T-helper 17 cell (primary cell): ENCODE measurements at regions not wholly inside any gene's neighbourhood (a gene's known extent, or its start where the extent isn't known, plus 50 kb on each side); places are given as distances from the start of the nearest gene placed in this dataset.
"Not testable (repeated sequence)": the region's sequence is repeated elsewhere in the genome, so short reads cannot be mapped to it uniquely, and the experiment has no call there.

Experiments used
- ATAC-seq: fragments of 150-1000 bp; cut with Tn5 transposase; 2 replicates; pipeline ENCODE4 v1.10.0; 2021; ENCODE audit warnings: mild to moderate bottlenecking, moderate library complexity
- DNase-seq, 3 donors: peaks; one replicate each; pipeline versions ENCODE4 v3.0.0 to v3.0.0-alpha.2; 2020 to 2021
- H3K9me3 ChIP-seq: one replicate; pipeline ENCODE4 v1.7.0; 2013; ENCODE audit warnings: low read length, mild to moderate bottlenecking; ENCODE audit not compliant: control insufficient read depth, poor library complexity, severe bottlenecking
- H3K27ac Mint-ChIP-seq: one replicate; pipeline ENCODE4 v1.8.0; 2022; ENCODE audit warnings: mild to moderate bottlenecking, moderate library complexity, mixed read lengths
- H3K27me3 Mint-ChIP-seq: one replicate; pipeline ENCODE4 v1.8.0; 2022; ENCODE audit warnings: mixed read lengths
- H3K36me3 Mint-ChIP-seq: one replicate; pipeline ENCODE4 v1.8.0; 2022; ENCODE audit warnings: low read depth, mixed read lengths
- H3K4me1 Mint-ChIP-seq: one replicate; pipeline ENCODE4 v1.8.0; 2022; ENCODE audit warnings: mild to moderate bottlenecking, mixed read lengths
- H3K4me3 Mint-ChIP-seq: one replicate; pipeline ENCODE4 v1.8.0; 2022; ENCODE audit warnings: mild to moderate bottlenecking, moderate library complexity, mixed read lengths

DNA sequence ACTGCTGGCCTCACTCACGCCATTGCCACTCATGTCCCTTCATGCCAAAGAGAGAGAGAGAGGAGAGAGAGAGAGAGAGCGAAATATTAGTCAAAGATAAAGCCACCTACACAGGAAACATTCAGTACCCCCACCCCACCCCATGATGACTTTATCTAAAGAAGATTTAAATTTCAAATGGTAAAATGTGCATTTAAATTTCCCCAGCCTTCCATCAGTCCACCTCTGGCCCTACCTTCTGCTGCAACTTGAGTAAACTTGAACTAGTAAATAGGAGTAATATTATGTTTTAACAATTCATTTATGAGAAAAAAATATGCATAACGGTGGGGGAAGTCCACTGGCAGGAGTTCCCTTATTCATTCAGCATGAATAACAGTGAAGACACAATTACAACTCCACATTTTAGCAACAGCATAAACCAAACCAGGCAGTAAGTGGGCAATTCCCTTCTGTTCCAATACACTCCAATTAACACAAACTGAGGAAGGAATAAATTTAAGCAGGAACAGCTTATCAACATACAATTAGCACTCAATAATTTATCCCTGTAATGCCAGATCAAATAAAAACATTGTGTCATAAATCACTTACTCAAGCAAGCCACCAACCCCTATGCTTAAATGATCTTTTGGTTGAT lies 264.2 kb downstream of the LNPK start:
- H3K4me3 Mint-ChIP-seq, result no peak overlapping the region
- H3K9me3 ChIP-seq, result no peaks in the 10 kb centered on the region
- H3K4me1 Mint-ChIP-seq, result no peaks in the 10 kb centered on the region
- peaks cover 19% of the 10 kb centered on the region for H3K27me3 Mint-ChIP-seq
- no peaks in the 10 kb centered on the region for H3K36me3 Mint-ChIP-seq
- ATAC-seq (no peak), DNase-seq (no peak)
- no peak overlapping the region for H3K27ac Mint-ChIP-seq

DNA sequence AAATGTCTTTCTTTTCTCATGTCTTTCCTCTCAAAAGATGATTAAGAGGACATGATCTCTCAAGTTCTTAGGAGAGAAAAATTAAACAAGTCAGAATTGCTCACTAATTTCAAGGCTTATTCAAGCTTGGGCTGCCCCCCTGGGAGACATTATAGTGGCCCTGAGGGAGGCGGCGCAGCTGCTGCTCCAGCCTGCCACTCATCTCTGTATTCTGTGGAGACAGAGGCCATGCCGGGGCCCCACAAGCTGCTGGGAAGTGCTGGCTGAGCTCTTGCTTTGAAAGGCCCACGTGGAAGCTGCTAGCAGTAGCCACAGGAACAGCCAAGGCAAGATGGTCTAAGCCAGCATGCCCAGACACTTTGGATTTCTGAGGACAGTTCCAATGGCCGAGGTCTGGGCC lies 267.4 kb downstream of the LNPK start:
- H3K4me3 Mint-ChIP-seq, result no peak overlapping the region
- H3K9me3 ChIP-seq, result no peaks in the 10 kb centered on the region
- no peaks in the 10 kb centered on the region for H3K4me1 Mint-ChIP-seq
- ATAC-seq (no peak), DNase-seq (no peak)
- H3K36me3 Mint-ChIP-seq, result no peaks in the 10 kb centered on the region
- H3K27me3 Mint-ChIP-seq, result peaks cover 19% of the 10 kb centered on the region
- H3K27ac Mint-ChIP-seq, result no peak overlapping the region

DNA sequence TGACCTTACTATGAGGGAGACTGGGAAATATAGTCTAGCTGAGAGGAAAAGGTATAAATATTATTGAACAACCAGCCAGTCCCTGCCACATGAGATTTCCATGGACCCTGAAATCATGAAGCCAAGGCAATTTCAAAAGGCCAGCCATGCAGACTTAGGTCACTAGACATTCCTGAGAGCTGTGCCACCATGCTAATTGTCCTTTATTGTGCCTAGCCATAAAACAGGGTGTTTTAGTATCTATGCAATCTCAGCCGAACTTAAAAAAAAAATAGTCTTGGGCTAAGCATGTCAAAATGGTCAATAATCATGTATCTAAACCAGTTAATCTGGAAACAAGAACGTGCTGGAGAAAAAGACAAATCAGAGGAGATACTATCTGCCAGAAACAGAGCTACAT lies 269.5 kb downstream of the LNPK start:
- Mint-ChIP-seq H3K27ac (no peak overlapping the region), H3K4me1 (no peaks in the 10 kb centered on the region), H3K27me3 (peaks cover 22% of the 10 kb centered on the region), H3K36me3 (no peaks in the 10 kb centered on the region), H3K4me3 (no peak overlapping the region)
- ATAC-seq, result no peak
- H3K9me3 ChIP-seq, result no peaks in the 10 kb centered on the region
- no peak for DNase-seq

DNA sequence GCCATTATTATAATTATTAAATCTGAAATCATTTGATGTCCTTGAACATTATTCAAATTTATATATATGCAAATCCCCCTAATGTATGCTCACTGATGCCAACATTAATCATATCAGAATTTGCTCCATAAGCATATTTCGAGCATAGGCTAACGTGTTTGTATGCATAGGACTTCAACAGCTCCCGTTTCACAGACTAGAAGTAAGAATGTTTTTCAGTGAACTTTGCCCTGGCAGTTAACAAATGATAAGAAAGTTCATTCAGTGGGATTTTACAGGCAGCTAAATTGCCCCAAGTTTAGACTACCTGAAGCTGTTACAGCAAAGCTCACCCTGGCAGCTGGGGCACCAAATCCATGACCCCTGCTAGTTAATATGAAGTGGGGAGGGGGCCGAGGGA lies 272.0 kb downstream of the LNPK start:
- DNase-seq, result no peak
- no peaks in the 10 kb centered on the region for H3K36me3 Mint-ChIP-seq
- no peak for ATAC-seq
- no peak overlapping the region for H3K27ac Mint-ChIP-seq
- no peak overlapping the region for H3K4me3 Mint-ChIP-seq
- no peaks in the 10 kb centered on the region for H3K4me1 Mint-ChIP-seq
- no peaks in the 10 kb centered on the region for H3K9me3 ChIP-seq
- peaks cover 13% of the 10 kb centered on the region for H3K27me3 Mint-ChIP-seq

DNA sequence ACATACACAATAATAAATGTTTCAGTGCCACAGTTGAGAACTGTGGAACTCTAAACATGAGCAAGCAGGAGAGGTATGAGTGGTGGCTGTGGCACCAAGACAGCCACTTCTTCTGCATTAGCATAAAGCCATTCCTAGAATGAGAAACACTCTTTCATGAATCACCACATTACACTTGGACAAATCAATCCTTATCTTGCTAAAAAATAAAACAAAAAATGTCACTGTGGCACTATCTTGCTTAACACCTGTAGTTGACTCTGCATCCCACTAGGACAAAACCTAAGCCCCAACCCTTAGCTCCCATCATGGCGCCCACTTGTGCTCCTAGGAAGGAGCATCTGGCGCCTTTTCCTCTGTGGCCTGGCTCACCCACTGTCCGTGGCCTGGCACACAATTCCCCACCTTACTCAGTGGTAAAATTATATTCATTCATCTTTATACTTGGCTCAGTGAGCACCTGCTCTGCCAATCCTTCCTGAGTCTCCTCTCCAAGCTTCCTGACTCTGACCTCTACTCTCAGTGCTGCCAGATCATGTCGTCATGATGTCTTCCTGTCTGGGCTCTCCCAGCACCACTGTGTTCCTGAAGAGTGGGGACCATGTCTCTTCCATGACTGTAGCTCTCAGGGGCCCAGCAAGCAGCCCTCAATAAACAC lies 272.9 kb downstream of the LNPK start:
- Mint-ChIP-seq H3K4me1 (no peaks in the 10 kb centered on the region), H3K27ac (no peak overlapping the region), H3K27me3 (peaks cover 13% of the 10 kb centered on the region), H3K4me3 (no peak overlapping the region), H3K36me3 (no peaks in the 10 kb centered on the region)
- ATAC-seq (no peak), DNase-seq (no peak)
- no peaks in the 10 kb centered on the region for H3K9me3 ChIP-seq

DNA sequence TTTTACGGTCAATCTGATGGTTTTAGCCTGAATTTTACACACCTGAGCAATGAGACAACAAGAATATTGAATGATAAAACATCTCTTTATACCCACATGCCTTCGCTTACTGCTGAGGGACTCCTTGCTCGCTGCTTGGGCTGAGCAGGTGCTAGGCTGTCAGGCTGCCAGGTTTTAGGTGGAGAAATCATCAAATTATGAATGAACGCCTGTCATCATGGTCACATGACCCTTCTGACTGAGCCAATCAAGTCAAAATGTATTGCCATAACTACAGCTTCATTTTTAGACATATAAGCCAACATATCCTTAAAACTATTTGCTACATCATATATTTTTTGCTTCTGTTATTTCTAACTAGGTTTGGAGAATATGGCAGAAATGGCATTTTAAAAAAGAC lies 274.0 kb downstream of the LNPK start:
- Mint-ChIP-seq H3K36me3 (no peaks in the 10 kb centered on the region), H3K4me3 (no peak overlapping the region), H3K4me1 (no peaks in the 10 kb centered on the region), H3K27me3 (peaks cover 13% of the 10 kb centered on the region), H3K27ac (no peak overlapping the region)
- no peak for DNase-seq
- ATAC-seq, result no peak
- no peaks in the 10 kb centered on the region for H3K9me3 ChIP-seq

DNA sequence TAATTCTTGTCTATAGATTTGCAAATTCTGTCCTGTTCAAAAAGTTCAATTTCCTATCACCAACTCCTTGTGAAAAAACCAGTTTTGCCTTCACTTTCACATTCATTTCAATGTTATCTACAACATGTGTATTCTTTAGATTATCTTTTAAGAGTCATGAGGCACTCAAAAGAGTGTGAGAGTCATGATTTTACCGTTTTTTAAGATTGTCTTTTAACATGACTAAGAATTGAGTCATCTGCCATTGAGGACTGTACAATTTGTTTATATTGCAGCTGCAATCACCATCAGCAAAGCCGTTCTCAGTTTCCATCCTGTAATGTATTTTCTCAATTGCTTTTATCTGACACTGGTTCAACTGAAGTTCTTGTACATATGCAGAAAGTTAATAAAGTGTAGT lies 275.8 kb downstream of the LNPK start:
- Mint-ChIP-seq H3K4me1 (no peaks in the 10 kb centered on the region), H3K4me3 (no peak overlapping the region), H3K36me3 (no peaks in the 10 kb centered on the region), H3K27me3 (peaks cover 13% of the 10 kb centered on the region), H3K27ac (no peak overlapping the region)
- no peak for ATAC-seq
- DNase-seq, result no peak
- no peaks in the 10 kb centered on the region for H3K9me3 ChIP-seq

DNA sequence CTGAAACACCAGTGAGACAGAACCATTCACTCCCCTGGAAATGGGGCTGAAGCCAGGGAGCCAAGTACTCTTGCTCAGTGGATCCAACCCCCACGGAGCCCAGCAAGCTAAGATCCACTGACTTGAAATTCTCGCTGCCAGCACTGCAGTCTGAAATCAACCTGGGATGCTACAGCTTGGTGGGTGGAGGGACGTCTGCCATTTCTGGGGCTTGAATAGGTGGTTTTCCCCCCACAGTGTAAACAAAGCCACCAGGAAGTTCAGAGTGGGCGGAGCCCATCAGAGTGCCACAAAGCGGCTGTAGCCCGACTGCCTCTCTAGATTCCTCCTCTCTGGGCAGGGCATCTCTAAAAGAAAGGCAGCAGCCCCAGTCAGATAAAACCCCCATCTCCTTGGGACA lies 292.8 kb downstream of the LNPK start:
- peaks cover 27% of the 10 kb centered on the region for H3K27me3 Mint-ChIP-seq
- H3K4me1 Mint-ChIP-seq, result no peaks in the 10 kb centered on the region
- H3K9me3 ChIP-seq, result no peaks in the 10 kb centered on the region
- H3K4me3 Mint-ChIP-seq, result no peak overlapping the region
- DNase-seq (no peak), ATAC-seq (no peak)
- no peaks in the 10 kb centered on the region for H3K36me3 Mint-ChIP-seq
- no peak overlapping the region for H3K27ac Mint-ChIP-seq

DNA sequence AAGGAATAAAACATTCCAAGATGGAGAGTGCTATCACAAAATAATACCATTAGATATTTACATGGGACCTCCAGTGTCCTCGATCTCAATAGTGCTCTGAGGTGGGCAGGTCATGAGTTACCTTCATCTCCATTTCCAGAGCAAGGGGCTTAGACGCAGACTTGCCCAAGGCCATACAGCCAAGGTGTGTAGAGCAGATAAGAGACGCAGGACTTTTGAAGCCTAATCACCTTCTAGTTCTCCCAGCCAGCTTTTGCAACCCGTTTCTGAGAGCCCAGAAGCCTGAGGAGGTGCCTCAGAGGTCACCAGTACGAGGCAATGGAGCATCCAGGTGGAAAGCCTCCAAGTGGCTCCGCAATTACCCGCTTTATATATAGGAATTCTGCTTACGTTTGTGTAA lies 294.7 kb downstream of the LNPK start:
- DNase-seq, result no peak
- Mint-ChIP-seq H3K4me3 (no peak overlapping the region), H3K36me3 (no peaks in the 10 kb centered on the region), H3K27me3 (peaks cover 27% of the 10 kb centered on the region), H3K27ac (no peak overlapping the region), H3K4me1 (no peaks in the 10 kb centered on the region)
- no peaks in the 10 kb centered on the region for H3K9me3 ChIP-seq
- ATAC-seq, result no peak

DNA sequence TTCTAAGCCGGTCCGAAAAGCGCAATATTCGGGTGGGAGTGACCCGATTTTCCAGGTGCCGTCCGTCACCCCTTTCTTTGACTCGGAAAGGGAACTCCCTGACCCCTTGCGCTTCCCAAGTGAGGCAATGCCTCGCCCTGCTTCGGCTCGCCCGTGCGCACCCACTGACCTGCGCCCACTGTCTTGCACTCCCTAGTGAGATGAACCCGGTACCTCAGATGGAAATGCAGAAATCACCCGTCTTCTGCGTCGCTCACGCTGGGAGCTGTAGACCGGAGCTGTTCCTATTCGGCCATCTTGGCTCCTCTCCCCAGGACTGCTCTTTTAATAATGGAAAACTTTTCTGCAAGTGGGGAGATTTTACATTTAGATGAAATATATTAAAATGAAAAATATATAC lies 297.5 kb downstream of the LNPK start:
- H3K4me1 Mint-ChIP-seq, H3K27ac Mint-ChIP-seq, H3K9me3 ChIP-seq, DNase-seq, ATAC-seq, H3K36me3 Mint-ChIP-seq: not testable (repeated sequence)
- Mint-ChIP-seq H3K4me3 (peak overlapping the region; percentile 3), H3K27me3 (peaks cover 17% of the 10 kb centered on the region)

DNA sequence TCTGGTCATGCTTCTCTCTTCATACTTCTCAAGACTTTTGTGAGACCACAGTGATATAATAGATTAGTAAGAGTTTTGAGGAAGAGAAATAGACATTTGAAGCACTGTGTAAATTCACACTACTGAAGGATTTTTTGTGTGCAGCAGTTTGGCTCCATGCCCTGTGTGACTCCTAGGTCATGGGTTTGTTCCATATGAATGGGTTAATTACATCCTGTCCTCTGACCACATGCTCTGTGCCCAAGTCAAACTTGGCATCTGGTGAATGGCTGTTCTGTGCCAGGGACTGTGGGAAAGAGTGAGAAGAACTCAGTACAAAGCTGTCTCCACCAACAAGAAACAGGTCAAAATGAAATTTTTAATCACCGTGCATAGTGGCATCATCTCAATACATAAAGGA lies 304.0 kb downstream of the LNPK start:
- no peaks in the 10 kb centered on the region for H3K4me1 Mint-ChIP-seq

DNA sequence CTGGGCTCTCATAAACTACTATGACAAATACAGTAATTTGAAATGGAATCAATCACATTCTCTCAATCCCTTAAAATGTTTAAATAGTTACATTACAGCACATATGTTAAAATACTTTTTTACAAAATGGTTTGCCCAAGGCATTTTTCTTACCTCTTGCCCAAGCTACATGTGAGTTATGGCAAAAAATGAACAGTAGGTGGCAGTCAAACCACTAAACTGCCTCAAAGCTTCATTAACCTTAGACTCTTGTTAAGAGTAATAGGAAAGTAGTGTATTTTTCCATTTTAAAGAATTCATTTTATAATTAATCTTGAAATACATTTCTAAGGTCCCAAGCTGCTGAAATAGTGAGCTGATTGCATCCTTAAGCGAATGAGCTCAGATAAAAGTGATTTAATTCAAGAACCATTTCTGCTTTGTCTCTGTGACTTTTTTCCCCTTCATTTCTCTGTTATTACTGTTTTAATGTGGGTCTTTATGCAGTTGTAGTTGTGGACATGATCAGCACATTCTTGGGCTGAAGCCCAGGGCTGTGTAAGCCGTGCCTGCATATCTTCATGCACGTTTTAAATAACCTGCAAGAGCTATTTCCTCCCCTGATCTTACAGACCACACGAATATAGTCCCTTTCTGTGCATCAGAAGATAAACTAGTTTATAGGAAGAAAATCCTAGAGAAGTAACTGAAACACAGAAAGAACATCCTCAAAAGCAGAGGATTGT lies 311.8 kb downstream of the LNPK start:
- Mint-ChIP-seq H3K36me3 (no peaks in the 10 kb centered on the region), H3K4me1 (no peaks in the 10 kb centered on the region), H3K27ac (no peak overlapping the region), H3K27me3 (peaks cover 42% of the 10 kb centered on the region), H3K4me3 (no peak overlapping the region)
- no peak for DNase-seq
- ATAC-seq, result peak; percentile 50
- H3K9me3 ChIP-seq, result no peaks in the 10 kb centered on the region

More for the DNA sequence above, 304.0 kb downstream of the LNPK start:
- no peaks in the 10 kb centered on the region for H3K9me3 ChIP-seq
- ATAC-seq (no peak), DNase-seq (no peak)
- Mint-ChIP-seq H3K4me3 (no peak overlapping the region), H3K27ac (no peak overlapping the region), H3K27me3 (peaks cover 37% of the 10 kb centered on the region), H3K36me3 (no peaks in the 10 kb centered on the region)

DNA sequence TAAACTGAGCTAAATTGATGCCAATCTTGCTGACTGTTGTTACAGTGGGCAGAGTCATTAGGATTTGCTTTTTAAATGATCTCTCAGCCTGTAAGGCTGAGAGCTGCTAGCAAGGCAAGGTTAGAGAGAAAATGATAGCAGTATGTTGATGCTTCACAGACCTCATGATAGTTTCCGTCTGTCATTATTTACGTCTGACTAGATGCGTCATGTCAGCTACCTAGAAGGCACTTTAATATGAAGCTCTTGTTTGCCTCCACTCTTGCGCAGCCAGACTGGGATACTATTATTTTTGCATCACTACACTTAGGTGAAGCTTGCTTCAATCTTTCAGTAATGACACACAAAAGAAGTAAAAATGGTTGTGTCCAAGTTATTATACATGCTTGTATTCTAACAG lies 313.8 kb downstream of the LNPK start:
- Mint-ChIP-seq H3K27ac (no peak overlapping the region), H3K27me3 (peaks cover 52% of the 10 kb centered on the region), H3K36me3 (peaks cover 2% of the 10 kb centered on the region), H3K4me3 (no peak overlapping the region), H3K4me1 (no peaks in the 10 kb centered on the region)
- H3K9me3 ChIP-seq, result no peaks in the 10 kb centered on the region
- ATAC-seq (no peak), DNase-seq (no peak)

DNA sequence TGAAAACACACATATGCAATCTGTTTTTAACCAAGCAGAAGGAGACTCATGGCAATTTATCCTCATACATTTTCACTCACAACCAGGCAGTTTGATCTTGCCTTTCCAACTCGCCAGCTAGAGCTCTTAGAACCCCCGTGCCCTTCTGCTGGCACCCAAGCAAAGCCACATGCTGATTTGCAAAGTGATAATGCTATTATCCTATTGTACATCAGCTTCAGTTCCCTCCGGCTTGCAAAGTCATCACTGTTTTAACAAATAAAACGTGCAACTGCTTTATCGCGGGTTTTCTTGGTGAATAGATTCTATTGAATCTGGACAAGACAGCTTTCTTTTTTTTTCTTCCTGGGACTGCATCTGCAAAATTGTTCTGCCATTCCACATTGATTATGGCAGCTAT lies 314.6 kb downstream of the LNPK start:
- Mint-ChIP-seq H3K4me3 (no peak overlapping the region), H3K27me3 (peaks cover 59% of the 10 kb centered on the region), H3K36me3 (peaks cover 2% of the 10 kb centered on the region), H3K4me1 (no peaks in the 10 kb centered on the region), H3K27ac (no peak overlapping the region)
- no peaks in the 10 kb centered on the region for H3K9me3 ChIP-seq
- DNase-seq (no peak), ATAC-seq (no peak)
